ENCODE measurements at regions not wholly inside any gene's neighbourhood (a gene's known extent, or its start where the extent isn't known, plus 50 kb on each side); places are given as distances from the start of the nearest gene placed in this dataset.

GRCh38 chr2:12161085-12161484 is 414.7 kb downstream of the LPIN1 start:
- Histone ChIP-seq H3K4me1 (ENCODE audit: control insufficient read depth in 5 of 5, insufficient read depth in 5 of 5, low read length in 5 of 5) (peaks cover 0 to 2% (median 1%) of the 10 kb centered on the region in 5 donors), H3K9me3 (ENCODE audit: control insufficient read depth in 4 of 4, insufficient read depth in 3 of 4, low read length in 3 of 4) (no peaks in the 10 kb centered on the region), H3K27me3 (ENCODE audit: control insufficient read depth in 3 of 3, insufficient read depth in 3 of 3, low read length in 2 of 3) (no peaks in the 10 kb centered on the region), H3K9ac (ENCODE audit: insufficient read depth in 1 of 2, low read length in 2 of 2) (no peak overlapping the region), H3K27ac (ENCODE audit: low read depth in 1 of 2, low read length in 1 of 2) (no peak overlapping the region), H3K4me3 (no peak overlapping the region), H3K36me3 (ENCODE audit: control insufficient read depth in 4 of 4, insufficient read depth in 4 of 4, low read length in 4 of 4) (no peaks in the 10 kb centered on the region)
- DNase-seq = no peak
- ATAC-seq (ENCODE audit: insufficient read depth, low FRiP score) = no peak
- 62 to 81% methylated on average over 1 of the region's 1 CpG for WGBS, 2 donors
- TF ChIP-seq CTCF (IDR thresholded peaks at IDR 0.05; ENCODE audit: control extremely low read depth, extremely low read depth) = no peak

DNA sequence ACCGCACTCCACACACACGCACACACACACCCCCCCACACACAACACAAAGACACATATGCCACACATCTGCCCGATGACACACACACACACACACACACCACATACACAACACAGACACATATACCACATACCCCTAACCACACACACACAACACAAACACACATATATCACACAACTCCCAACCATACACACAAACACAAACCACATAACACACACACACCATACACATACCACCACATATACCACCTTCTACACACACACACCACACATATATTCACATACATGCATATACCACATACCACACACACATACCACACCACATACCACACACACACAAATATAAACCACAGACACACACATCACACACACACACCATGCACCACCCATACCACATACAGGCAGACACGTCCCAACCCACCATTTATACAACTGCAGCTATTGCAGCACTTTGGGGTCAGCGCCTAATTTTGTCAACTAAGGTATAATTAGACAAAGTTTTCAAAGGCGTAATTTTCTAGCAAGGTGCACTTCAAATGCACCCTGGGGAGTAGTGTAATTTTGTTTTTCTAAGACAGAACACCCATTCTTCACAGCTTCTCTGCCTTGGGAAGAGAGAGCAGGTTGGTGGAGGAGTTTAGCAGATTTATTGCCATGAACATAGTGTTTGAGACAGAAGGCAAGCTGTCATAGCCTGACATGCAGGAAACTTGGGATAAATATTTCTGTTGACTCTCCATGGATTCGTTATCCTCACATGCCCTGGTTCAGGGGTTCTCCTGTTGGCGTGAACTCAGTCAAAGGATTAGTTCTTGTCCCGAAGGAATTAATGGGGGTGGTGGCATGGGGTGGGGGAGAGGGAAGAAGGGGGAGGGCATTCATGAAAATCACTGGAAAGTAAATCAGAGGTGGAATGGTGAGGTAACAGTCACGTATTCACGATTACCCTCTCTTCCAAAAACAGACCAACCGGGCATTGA is 416.1 kb downstream of the LPIN1 start:
- no peak overlapping the region for H3K9ac ChIP-seq (ENCODE audit: insufficient read depth in 1 of 2, low read length in 2 of 2)
- ATAC-seq (ENCODE audit: insufficient read depth, low FRiP score) (no peak), DNase-seq (no peak)
- 77 to 83% methylated on average over 12 of the region's 12 CpGs for WGBS, 2 donors
- no peaks in the 10 kb centered on the region for H3K36me3 ChIP-seq (ENCODE audit: control insufficient read depth in 4 of 4, insufficient read depth in 4 of 4, low read length in 4 of 4)
- H3K9me3 ChIP-seq (ENCODE audit: control insufficient read depth in 4 of 4, insufficient read depth in 3 of 4, low read length in 3 of 4) = no peaks in the 10 kb centered on the region
- H3K4me1 ChIP-seq (ENCODE audit: control insufficient read depth in 5 of 5, insufficient read depth in 5 of 5, low read length in 5 of 5) = peaks cover 0 to 2% (median 0%) of the 10 kb centered on the region in 5 donors
- no peak for TF ChIP-seq CTCF (IDR thresholded peaks at IDR 0.05; ENCODE audit: control extremely low read depth, extremely low read depth)
- no peaks in the 10 kb centered on the region for H3K27me3 ChIP-seq (ENCODE audit: control insufficient read depth in 3 of 3, insufficient read depth in 3 of 3, low read length in 2 of 3)
- no peak overlapping the region for H3K4me3 ChIP-seq
- no peak overlapping the region for H3K27ac ChIP-seq (ENCODE audit: low read depth in 1 of 2, low read length in 1 of 2)

GRCh38 chr2:12163866-12164265 is 417.4 kb downstream of the LPIN1 start:
- H3K4me1 ChIP-seq (ENCODE audit: control insufficient read depth in 5 of 5, insufficient read depth in 5 of 5, low read length in 5 of 5) = peaks cover under 1 to 9% (median 5%) of the 10 kb centered on the region in 5 donors
- no peak overlapping the region for H3K4me3 ChIP-seq
- no peak overlapping the region for H3K27ac ChIP-seq (ENCODE audit: low read depth in 1 of 2, low read length in 1 of 2)
- DNase-seq (no peak), ATAC-seq (ENCODE audit: insufficient read depth, low FRiP score) (no peak)
- no peaks in the 10 kb centered on the region for H3K9me3 ChIP-seq (ENCODE audit: control insufficient read depth in 4 of 4, insufficient read depth in 3 of 4, low read length in 3 of 4)
- WGBS, 2 donors = 92 to 97% methylated on average over 12 of the region's 12 CpGs
- no peaks in the 10 kb centered on the region for H3K36me3 ChIP-seq (ENCODE audit: control insufficient read depth in 4 of 4, insufficient read depth in 4 of 4, low read length in 4 of 4)
- H3K9ac ChIP-seq (ENCODE audit: insufficient read depth in 1 of 2, low read length in 2 of 2) = no peak overlapping the region
- no peak for TF ChIP-seq CTCF (IDR thresholded peaks at IDR 0.05; ENCODE audit: control extremely low read depth, extremely low read depth)
- no peaks in the 10 kb centered on the region for H3K27me3 ChIP-seq (ENCODE audit: control insufficient read depth in 3 of 3, insufficient read depth in 3 of 3, low read length in 2 of 3)

All from lung (tissue), 11 donors.